Activated naive CD8-positive, alpha-beta T cell treated with anti-CD3 and anti-CD28 coated beads, Interleukin-2, amount 10 ng/mL, durations not matched to agents 7 days and 5 days (primary cell): ENCODE measurements at regions not wholly inside any gene's neighbourhood (a gene's known extent, or its start where the extent isn't known, plus 50 kb on each side); places are given as distances from the start of the nearest gene placed in this dataset.
"Not testable (repeated sequence)": the region's sequence is repeated elsewhere in the genome, so short reads cannot be mapped to it uniquely, and the experiment has no call there.

Experiments
- ATAC-seq: fragments of 150-1000 bp; cut with Tn5 transposase; one replicate; pipeline ENCODE4 v1.10.0; 2021; ENCODE audit warnings: low read depth, moderate library complexity
- POLR2A ChIA-PET: fragments of 350-600 bp; sonication (Branson Sonifier 250); formaldehyde crosslinking; loops from one replicate; lab custom pipeline; 2021; ENCODE audit warnings: antibody characterized with exemption; lab: Charles Lee
- DNase-seq: peaks from one replicate; pipeline ENCODE4 v3.0.0; 2021
- H3K27ac Mint-ChIP-seq: one replicate; pipeline ENCODE4 v1.8.0; 2022; ENCODE audit warnings: mild to moderate bottlenecking, mixed read lengths
- H3K27me3 Mint-ChIP-seq: one replicate; pipeline ENCODE4 v1.8.0; 2022; ENCODE audit warnings: mild to moderate bottlenecking, moderate library complexity, mixed read lengths
- H3K36me3 Mint-ChIP-seq: one replicate; pipeline ENCODE4 v1.8.0; 2021; ENCODE audit warnings: mild to moderate bottlenecking, mixed read lengths
- H3K4me1 Mint-ChIP-seq: one replicate; pipeline ENCODE4 v1.8.0; 2021; ENCODE audit warnings: mixed read lengths
- H3K4me3 Mint-ChIP-seq: one replicate; pipeline ENCODE4 v1.8.0; 2022; ENCODE audit warnings: mild to moderate bottlenecking, moderate library complexity, mixed read lengths
- H3K9me3 Mint-ChIP-seq: one replicate; pipeline ENCODE4 v1.8.0; 2021; ENCODE audit warnings: mixed read lengths

- no peak for DNase-seq
- H3K4me1 Mint-ChIP-seq, result no peaks in the 10 kb centered on the region
- H3K27me3 Mint-ChIP-seq, result peaks cover 2% of the 10 kb centered on the region
- no peak overlapping the region for H3K27ac Mint-ChIP-seq
- no peaks in the 10 kb centered on the region for H3K9me3 Mint-ChIP-seq
- ATAC-seq, result no peak
- no peaks in the 10 kb centered on the region for H3K36me3 Mint-ChIP-seq
- no peak overlapping the region for H3K4me3 Mint-ChIP-seq
- POLR2A ChIA-PET, result no interaction called here
These were observed 100.3 kb upstream of the BARHL2 start for GRCh38 chr1:90817399-90817798.

GRCh38 chr1:90812237-90812636 is 95.1 kb upstream of the BARHL2 start:
- POLR2A ChIA-PET, DNase-seq, ATAC-seq, H3K27me3 Mint-ChIP-seq, H3K27ac Mint-ChIP-seq, H3K4me1 Mint-ChIP-seq, H3K36me3 Mint-ChIP-seq, H3K4me3 Mint-ChIP-seq, H3K9me3 Mint-ChIP-seq: not testable (repeated sequence)

GRCh38 chr1:90811444-90811950 is 94.4 kb upstream of the BARHL2 start:
- POLR2A ChIA-PET, H3K4me3 Mint-ChIP-seq, H3K9me3 Mint-ChIP-seq: not testable (repeated sequence)

GRCh38 chr1:90810681-90811080 is 93.6 kb upstream of the BARHL2 start:
- Mint-ChIP-seq H3K9me3 (no peaks in the 10 kb centered on the region), H3K36me3 (no peaks in the 10 kb centered on the region)
- ATAC-seq, result no peak

More at GRCh38 chr1:90811444-90811950, 94.4 kb upstream of the BARHL2 start:
- not testable (repeated sequence) for H3K27me3 Mint-ChIP-seq, DNase-seq, H3K4me1 Mint-ChIP-seq, H3K27ac Mint-ChIP-seq, ATAC-seq, H3K36me3 Mint-ChIP-seq

GRCh38 chr1:90809996-90810395 is 92.9 kb upstream of the BARHL2 start:
- POLR2A ChIA-PET, result no interaction called here
- no peaks in the 10 kb centered on the region for H3K4me1 Mint-ChIP-seq
- peaks cover under 1% of the 10 kb centered on the region for H3K27me3 Mint-ChIP-seq
- H3K9me3 Mint-ChIP-seq, result no peaks in the 10 kb centered on the region
- no peak overlapping the region for H3K4me3 Mint-ChIP-seq
- H3K36me3 Mint-ChIP-seq, result no peaks in the 10 kb centered on the region
- ATAC-seq, result no peak
- no peak for DNase-seq
- no peak overlapping the region for H3K27ac Mint-ChIP-seq

More at GRCh38 chr1:90810681-90811080, 93.6 kb upstream of the BARHL2 start:
- POLR2A ChIA-PET, result no interaction called here
- no peaks in the 10 kb centered on the region for H3K4me1 Mint-ChIP-seq
- DNase-seq, result no peak
- no peak overlapping the region for H3K4me3 Mint-ChIP-seq
- no peaks in the 10 kb centered on the region for H3K27me3 Mint-ChIP-seq
- no peak overlapping the region for H3K27ac Mint-ChIP-seq

GRCh38 chr1:90809093-90809492 is 92.0 kb upstream of the BARHL2 start:
- no peak for ATAC-seq
- Mint-ChIP-seq H3K9me3 (no peaks in the 10 kb centered on the region), H3K4me3 (no peak overlapping the region), H3K27ac (no peak overlapping the region), H3K27me3 (peaks cover 5% of the 10 kb centered on the region), H3K4me1 (no peaks in the 10 kb centered on the region), H3K36me3 (no peaks in the 10 kb centered on the region)
- no peak for DNase-seq
- POLR2A ChIA-PET, result no interaction called here

- DNase-seq (no peak), ATAC-seq (no peak)
- POLR2A ChIA-PET, result no interaction called here
- no peaks in the 10 kb centered on the region for H3K9me3 Mint-ChIP-seq
- no peaks in the 10 kb centered on the region for H3K4me1 Mint-ChIP-seq
- H3K4me3 Mint-ChIP-seq, result no peak overlapping the region
- peaks cover 5% of the 10 kb centered on the region for H3K27me3 Mint-ChIP-seq
- no peaks in the 10 kb centered on the region for H3K36me3 Mint-ChIP-seq
- no peak overlapping the region for H3K27ac Mint-ChIP-seq
These were observed 90.2 kb upstream of the BARHL2 start for GRCh38 chr1:90807329-90807728.

- H3K27ac Mint-ChIP-seq, result no peak overlapping the region
- no peaks in the 10 kb centered on the region for H3K4me1 Mint-ChIP-seq
- no peaks in the 10 kb centered on the region for H3K9me3 Mint-ChIP-seq
- ATAC-seq, result no peak
- POLR2A ChIA-PET, result no interaction called here
- H3K27me3 Mint-ChIP-seq, result peaks cover 17% of the 10 kb centered on the region
- no peak overlapping the region for H3K4me3 Mint-ChIP-seq
- H3K36me3 Mint-ChIP-seq, result no peaks in the 10 kb centered on the region
- no peak for DNase-seq
These were observed 85.5 kb upstream of the BARHL2 start for GRCh38 chr1:90802622-90803021.

- Mint-ChIP-seq H3K9me3 (no peaks in the 10 kb centered on the region), H3K27me3 (peaks cover 23% of the 10 kb centered on the region), H3K36me3 (no peaks in the 10 kb centered on the region), H3K4me1 (no peaks in the 10 kb centered on the region), H3K4me3 (no peak overlapping the region), H3K27ac (no peak overlapping the region)
- POLR2A ChIA-PET, result no interaction called here
- ATAC-seq, result no peak
- no peak for DNase-seq
These were observed 83.1 kb upstream of the BARHL2 start for GRCh38 chr1:90800012-90800717.

- no peaks in the 10 kb centered on the region for H3K36me3 Mint-ChIP-seq
- no peak for DNase-seq
- peaks cover 4% of the 10 kb centered on the region for H3K4me1 Mint-ChIP-seq
- no peak overlapping the region for H3K4me3 Mint-ChIP-seq
- no peak overlapping the region for H3K27ac Mint-ChIP-seq
- H3K9me3 Mint-ChIP-seq, result no peaks in the 10 kb centered on the region
- peaks cover 18% of the 10 kb centered on the region for H3K27me3 Mint-ChIP-seq
- POLR2A ChIA-PET, result no interaction called here
- ATAC-seq, result no peak
These were observed 82.2 kb upstream of the BARHL2 start for GRCh38 chr1:90799326-90799725.

- H3K4me1 Mint-ChIP-seq, result peaks cover 5% of the 10 kb centered on the region
- H3K27ac Mint-ChIP-seq, result no peak overlapping the region
- peaks cover 18% of the 10 kb centered on the region for H3K27me3 Mint-ChIP-seq
- no peak for DNase-seq
- no peaks in the 10 kb centered on the region for H3K36me3 Mint-ChIP-seq
- H3K9me3 Mint-ChIP-seq, result no peaks in the 10 kb centered on the region
- ATAC-seq, result no peak
- no peak overlapping the region for H3K4me3 Mint-ChIP-seq
- POLR2A ChIA-PET, result no interaction called here
These were observed 81.8 kb upstream of the BARHL2 start for GRCh38 chr1:90798883-90799282.

GRCh38 chr1:90798344-90798743 is 81.2 kb upstream of the BARHL2 start:
- Mint-ChIP-seq H3K4me1 (peaks cover 5% of the 10 kb centered on the region), H3K27me3 (peaks cover 18% of the 10 kb centered on the region), H3K36me3 (no peaks in the 10 kb centered on the region), H3K4me3 (no peak overlapping the region), H3K9me3 (no peaks in the 10 kb centered on the region), H3K27ac (no peak overlapping the region)
- ATAC-seq (no peak), DNase-seq (no peak)
- POLR2A ChIA-PET, result no interaction called here

GRCh38 chr1:90795431-90795830 is 78.3 kb upstream of the BARHL2 start:
- DNase-seq (no peak), ATAC-seq (no peak)
- Mint-ChIP-seq H3K4me3 (no peak overlapping the region), H3K4me1 (peaks cover 5% of the 10 kb centered on the region), H3K9me3 (peaks cover 3% of the 10 kb centered on the region), H3K36me3 (no peaks in the 10 kb centered on the region), H3K27me3 (peaks cover 11% of the 10 kb centered on the region), H3K27ac (no peak overlapping the region)
- POLR2A ChIA-PET, result no interaction called here

- H3K27me3 Mint-ChIP-seq, result peaks cover 8% of the 10 kb centered on the region
- no peak for DNase-seq
These were observed 69.6 kb upstream of the BARHL2 start for GRCh38 chr1:90786709-90787108.

More at GRCh38 chr1:90786709-90787108, 69.6 kb upstream of the BARHL2 start:
- POLR2A ChIA-PET, result no interaction called here
- Mint-ChIP-seq H3K4me3 (no peak overlapping the region), H3K9me3 (peaks cover 4% of the 10 kb centered on the region), H3K36me3 (no peaks in the 10 kb centered on the region), H3K4me1 (no peaks in the 10 kb centered on the region), H3K27ac (no peak overlapping the region)
- no peak for ATAC-seq
